Heart left ventricle (tissue), 13 donors: ENCODE measurements at regions not wholly inside any gene's neighbourhood (a gene's known extent, or its start where the extent isn't known, plus 50 kb on each side); places are given as distances from the start of the nearest gene placed in this dataset.

Experiments
- CTCF ChIP-seq, 12 donors: fragments of 200-600 bp; sonication (generic) in 4 of 12; IDR thresholded peaks; one replicate each; pipeline versions ENCODE4 v1.5.0 to v1.8.0; 2018 to 2022; ENCODE audit warnings: antibody characterized with exemption in 12 of 12, mild to moderate bottlenecking in 5 of 12
- POLR2A ChIP-seq, 2 donors: fragments of 450-650 bp; IDR thresholded peaks; one replicate each; pipeline ENCODE4 v1.6.1; 2017; ENCODE audit warnings: antibody characterized with exemption in 2 of 2, mild to moderate bottlenecking in 2 of 2, moderate library complexity in 2 of 2
- donor health status: ischemic (EF 13 %, LVEDD 7.1; RV severe dilation, severe dysfunction).
- donor health status: DM: no; HTN: yes; CAD: no.
- donor health status: DM: no; HTN: no; CAD: no.
- donor health status: ischemic (EF 25% LVEDD 6.9; RV normal size, moderate dysfunction).
- donor health status: ischemic (EF 25% LVEDD 5.7; RV mildly dilated, moderate dysfunction).
- donor health status: ischemic (EF 35%, LVEDD 5.7; RV mildly dilated, moderate dysfunction).
- donor health status: nonischemic (EF 11% LVEDD 7.7; RV severe dilation, severe dysfunction).
- donor health status: DM: yes; HTN: yes; CAD: no.
- donor health status: PGD.
- donor health status: ischemic (EF 29% LVEDD 5.4; RV normal size, mild dysfunction).
- donor health status: nonischemic (EF 23%, LVEDD 6.1; RV moderate dilation, normal function).

DNA sequence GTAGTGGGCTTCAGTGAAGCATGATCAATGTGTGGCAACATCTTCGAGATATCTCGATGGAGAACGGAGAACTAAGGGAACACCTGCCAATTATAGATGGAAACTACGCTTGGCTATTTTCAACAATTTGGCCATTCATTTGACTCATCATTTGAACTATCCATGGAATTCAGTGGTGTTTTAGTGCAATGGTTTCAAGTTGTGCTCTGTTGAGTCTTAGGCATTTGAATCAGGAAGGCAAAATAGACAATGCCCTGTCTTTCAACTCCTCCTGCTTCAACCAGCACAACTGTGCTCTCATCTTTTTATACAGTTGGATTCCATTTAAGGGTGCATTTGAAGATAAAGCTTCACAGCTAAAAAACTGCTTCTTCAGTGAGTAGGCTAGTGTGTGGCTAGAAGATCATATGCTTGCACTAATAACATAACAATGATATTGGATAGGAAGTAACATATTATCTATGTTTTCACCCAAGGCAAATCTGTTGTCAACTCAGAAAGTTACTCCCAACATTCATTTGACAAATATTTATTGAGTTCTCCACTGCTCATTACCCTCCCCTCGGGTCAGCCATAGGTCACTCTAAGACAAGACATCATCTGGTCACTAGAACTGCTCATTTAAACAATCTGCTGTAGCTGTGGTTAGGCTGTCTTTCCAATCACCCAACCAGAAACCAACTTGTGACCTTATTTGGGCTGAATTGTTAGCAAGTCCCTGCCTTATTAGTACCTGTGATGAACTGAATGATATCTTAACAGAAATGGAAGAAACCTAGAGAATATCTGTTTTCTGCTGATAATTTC is 314.1 kb upstream of the SP4 start:
- TF ChIP-seq POLR2A (IDR thresholded peaks at IDR 0.05) (no peak), CTCF (IDR thresholded peaks at IDR 0.05) (no peak)
